WI38 (cell line): ENCODE measurements at regions not wholly inside any gene's neighbourhood (a gene's known extent, or its start where the extent isn't known, plus 50 kb on each side); places are given as distances from the start of the nearest gene placed in this dataset.

Experiments used
- H3K4me3 ChIP-seq: 2 replicates; pipeline ENCODE4 v1.5.1; 2011; ENCODE audit warnings: low read depth, mild to moderate bottlenecking, control low read depth, low read length
- TF ChIP-seq, protein P1 (sequence below): IDR thresholded peaks from 2 replicates; pipeline ENCODE4 v1.5.1; 2012; ENCODE audit warnings: low read depth, mild to moderate bottlenecking, control low read depth, low read length

- no peak overlapping the region for H3K4me3 ChIP-seq
- TF ChIP-seq, protein P1, sequence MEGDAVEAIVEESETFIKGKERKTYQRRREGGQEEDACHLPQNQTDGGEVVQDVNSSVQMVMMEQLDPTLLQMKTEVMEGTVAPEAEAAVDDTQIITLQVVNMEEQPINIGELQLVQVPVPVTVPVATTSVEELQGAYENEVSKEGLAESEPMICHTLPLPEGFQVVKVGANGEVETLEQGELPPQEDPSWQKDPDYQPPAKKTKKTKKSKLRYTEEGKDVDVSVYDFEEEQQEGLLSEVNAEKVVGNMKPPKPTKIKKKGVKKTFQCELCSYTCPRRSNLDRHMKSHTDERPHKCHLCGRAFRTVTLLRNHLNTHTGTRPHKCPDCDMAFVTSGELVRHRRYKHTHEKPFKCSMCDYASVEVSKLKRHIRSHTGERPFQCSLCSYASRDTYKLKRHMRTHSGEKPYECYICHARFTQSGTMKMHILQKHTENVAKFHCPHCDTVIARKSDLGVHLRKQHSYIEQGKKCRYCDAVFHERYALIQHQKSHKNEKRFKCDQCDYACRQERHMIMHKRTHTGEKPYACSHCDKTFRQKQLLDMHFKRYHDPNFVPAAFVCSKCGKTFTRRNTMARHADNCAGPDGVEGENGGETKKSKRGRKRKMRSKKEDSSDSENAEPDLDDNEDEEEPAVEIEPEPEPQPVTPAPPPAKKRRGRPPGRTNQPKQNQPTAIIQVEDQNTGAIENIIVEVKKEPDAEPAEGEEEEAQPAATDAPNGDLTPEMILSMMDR: no peak
Observed at GRCh38 chr20:59519707-59520014, 84.7 kb upstream of the PHACTR3 start.

DNA sequence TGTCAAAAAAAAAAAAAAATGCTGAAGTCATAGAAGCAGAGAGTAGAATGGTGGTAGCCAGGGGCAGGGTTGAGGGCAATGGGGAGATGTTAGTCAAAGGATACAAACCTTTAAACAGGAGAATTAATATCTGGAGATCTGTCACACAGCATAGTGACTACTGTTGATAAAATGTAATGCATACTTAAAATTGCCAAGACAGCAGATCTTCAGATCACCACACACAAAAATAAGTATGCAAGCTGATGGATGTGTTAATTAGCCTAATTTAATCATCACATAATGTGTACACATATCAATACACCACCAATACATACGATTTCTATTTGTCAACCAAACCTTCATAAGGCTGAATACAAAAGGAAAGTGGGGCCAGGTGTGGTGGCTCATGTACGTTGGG, 83.5 kb upstream of the PHACTR3 start:
- TF ChIP-seq, protein P1: no peak
- H3K4me3 ChIP-seq: no peak overlapping the region

DNA sequence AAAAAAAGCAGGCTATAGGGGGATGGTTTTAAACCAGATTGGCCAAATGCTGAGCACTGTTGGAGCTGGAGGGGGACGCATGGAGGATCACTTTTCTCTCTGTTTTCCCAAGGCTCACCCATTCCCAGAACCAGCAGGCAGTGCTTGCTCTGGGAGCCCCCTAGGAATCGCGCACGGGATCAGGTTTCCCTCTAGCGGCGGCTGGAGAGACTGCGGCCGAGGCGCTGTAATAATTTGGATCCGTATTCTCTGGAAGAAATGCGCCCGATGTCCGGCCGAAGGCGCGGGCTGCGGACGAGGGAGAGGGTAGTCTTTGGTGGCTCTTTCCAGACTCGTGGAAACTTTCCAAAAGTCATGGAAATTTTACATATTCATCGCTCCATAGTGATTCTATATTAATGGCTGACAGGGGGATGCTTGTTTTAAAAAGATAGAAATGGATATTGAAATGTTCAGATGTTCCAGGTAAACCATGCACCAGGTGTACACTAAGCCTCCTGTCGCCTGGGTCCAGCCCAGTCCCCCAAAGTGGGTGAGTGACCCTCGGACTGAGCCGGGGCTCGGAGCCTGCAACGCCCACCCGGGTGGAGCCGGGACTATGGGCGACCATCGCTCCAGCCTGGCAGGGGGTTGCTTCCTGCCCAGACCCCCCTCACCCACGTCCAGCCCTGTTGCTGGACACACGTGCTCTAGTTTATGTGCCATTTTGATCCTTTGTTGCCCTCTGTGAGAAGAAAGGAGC, 78.7 kb upstream of the PHACTR3 start:
- TF ChIP-seq, protein P1: peak; percentile 66
- H3K4me3 ChIP-seq: no peak overlapping the region

DNA sequence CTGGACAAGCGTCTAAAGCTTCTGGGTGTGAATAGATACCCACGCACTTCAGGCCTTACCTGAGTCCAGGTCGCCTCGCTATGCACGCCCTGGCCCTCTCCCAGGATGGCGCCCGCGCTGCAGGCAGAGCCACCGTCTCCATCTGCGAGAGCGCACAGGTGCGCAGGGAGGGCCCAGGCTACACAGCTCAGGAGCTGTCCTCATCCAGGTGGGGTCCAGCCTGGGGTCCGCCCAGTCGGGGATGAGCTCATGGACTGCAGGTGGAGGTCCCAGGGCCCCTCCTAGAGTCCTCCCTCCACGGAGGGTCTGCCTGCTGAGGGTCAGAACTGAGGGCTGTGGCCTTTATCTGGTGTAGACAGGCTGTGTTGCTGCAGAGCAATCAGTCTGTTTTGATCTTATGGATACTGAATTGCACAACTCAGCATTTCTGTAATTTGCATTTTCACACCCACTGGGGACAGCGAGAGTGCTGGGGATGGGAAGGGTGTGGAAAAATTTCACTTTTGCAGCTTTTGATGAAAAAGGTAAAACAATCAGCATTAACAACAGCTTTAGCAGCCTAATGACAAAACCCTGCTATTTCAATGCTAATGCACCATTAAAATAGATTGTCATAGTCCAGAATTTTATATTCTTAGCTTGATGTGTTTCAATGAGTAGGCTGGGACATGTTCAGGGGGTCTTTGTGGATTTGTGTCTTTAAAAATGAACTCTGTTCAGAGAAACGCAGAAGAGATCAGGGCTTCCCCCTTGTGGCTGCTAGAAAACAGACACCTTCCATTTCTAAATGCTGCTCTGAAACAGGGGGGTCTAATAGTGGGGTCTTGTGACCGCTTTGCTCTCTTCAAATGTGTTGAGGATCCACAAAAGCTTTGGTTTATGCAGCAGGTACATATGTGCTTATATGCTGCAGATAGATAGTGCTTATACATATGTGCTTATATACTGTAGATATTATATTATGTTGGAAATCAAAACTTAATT, 77.8 kb upstream of the PHACTR3 start:
- H3K4me3 ChIP-seq: no peak overlapping the region
- TF ChIP-seq, protein P1: no peak

GRCh38 chr20:59530782-59531181, 73.6 kb upstream of the PHACTR3 start:
- TF ChIP-seq, protein P1: no peak
- no peak overlapping the region for H3K4me3 ChIP-seq

DNA sequence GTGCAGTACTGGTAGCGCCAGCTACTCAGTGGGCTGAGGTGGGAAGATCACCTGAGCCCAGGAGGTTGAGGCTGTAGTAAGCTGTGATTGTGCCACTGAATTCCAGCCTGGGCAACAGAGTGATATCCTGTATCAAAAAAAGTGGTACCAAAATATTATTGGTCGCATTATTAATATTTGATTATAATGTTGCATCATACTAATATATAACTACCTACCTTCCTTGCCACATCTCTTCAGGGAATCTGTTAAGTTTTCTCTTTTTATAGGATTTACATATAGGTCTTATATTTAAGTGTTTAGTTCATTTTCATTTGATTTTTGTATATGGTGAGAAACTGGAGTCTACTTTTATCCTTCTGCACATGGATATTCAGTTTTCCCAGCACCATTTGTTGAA, 66.3 kb upstream of the PHACTR3 start:
- TF ChIP-seq, protein P1: no peak
- no peak overlapping the region for H3K4me3 ChIP-seq

GRCh38 chr20:59547596-59547995, 56.7 kb upstream of the PHACTR3 start:
- no peak overlapping the region for H3K4me3 ChIP-seq
- TF ChIP-seq, protein P1: no peak
